Kidney (tissue), 13 donors: ENCODE measurements at regions not wholly inside any gene's neighbourhood (a gene's known extent, or its start where the extent isn't known, plus 50 kb on each side); places are given as distances from the start of the nearest gene placed in this dataset.

Experiments used
- DNase-seq, 5 donors: peaks; one replicate each; pipeline ENCODE4 v3.0.0-alpha.2; 2013 to 2020
- FAIRE-seq: peaks from 2 replicates; lab custom pipeline; 2012; peaks lifted over from hg19 to GRCh38; lab: Jason Lieb, UNC
- H3K27ac ChIP-seq, 2 donors: one replicate each; pipeline ENCODE4 v1.7.0; 2013; ENCODE audit warnings: low read depth in 2 of 2, low read length in 2 of 2, inconsistent platforms in 1 of 2
- H3K27me3 ChIP-seq: one replicate; pipeline ENCODE4 v1.7.1; 2013; ENCODE audit warnings: low read length, inconsistent platforms; ENCODE audit not compliant: control insufficient read depth, insufficient read depth
- H3K36me3 ChIP-seq, 3 donors: one replicate each; pipeline versions ENCODE4 v1.7.0 to v1.7.1; 2013; ENCODE audit warnings: low read length in 3 of 3, control low read depth in 1 of 3, inconsistent platforms in 1 of 3; ENCODE audit not compliant: insufficient read depth in 3 of 3, control insufficient read depth in 2 of 3
- H3K4me1 ChIP-seq, 3 donors: one replicate each; pipeline versions ENCODE4 v1.7.0 to v1.7.1; 2013; ENCODE audit warnings: low read length in 3 of 3, inconsistent platforms in 1 of 3, low read depth in 1 of 3; ENCODE audit not compliant: control insufficient read depth in 2 of 3, insufficient read depth in 2 of 3
- H3K4me3 ChIP-seq, 3 donors: one replicate each; pipeline versions ENCODE4 v1.7.0 to v1.8.1; 2013; ENCODE audit warnings: low read length in 3 of 3, control low read depth in 1 of 3, inconsistent platforms in 1 of 3
- H3K9ac ChIP-seq, 3 donors: one replicate each; pipeline versions ENCODE4 v1.7.0 to v1.7.1; 2013; ENCODE audit warnings: low read length in 3 of 3, control low read depth in 1 of 3, inconsistent platforms in 1 of 3
- H3K9me3 ChIP-seq, 3 donors: one replicate each; pipeline versions ENCODE4 v1.7.0 to v1.7.1; 2013; ENCODE audit warnings: low read length in 3 of 3, control low read depth in 1 of 3, inconsistent platforms in 1 of 3; ENCODE audit not compliant: control insufficient read depth in 2 of 3, insufficient read depth in 1 of 3
- CTCF ChIP-seq: IDR thresholded peaks from 3 replicates; pipeline ENCODE4 v1.5.1; 2012; ENCODE audit warnings: mild to moderate bottlenecking, moderate library complexity, borderline replicate concordance; ENCODE audit not compliant: insufficient read depth; ENCODE audit errors: extremely low read depth
- intact Hi-C: fragments of 100-400 bp; cut with DNase I; formaldehyde crosslinking; loops from one replicate; pipeline ENCODE4 v1.11.1; 2022
- donor health status: control.
- donor health status: control.
- donor health status: control.
- donor health status: control.
- donor health status: control.
- donor health status: DM: yes; HTN: yes; CAD: no.
- donor health status: Normal renal cell carcinoma (clear cell type).

DNA sequence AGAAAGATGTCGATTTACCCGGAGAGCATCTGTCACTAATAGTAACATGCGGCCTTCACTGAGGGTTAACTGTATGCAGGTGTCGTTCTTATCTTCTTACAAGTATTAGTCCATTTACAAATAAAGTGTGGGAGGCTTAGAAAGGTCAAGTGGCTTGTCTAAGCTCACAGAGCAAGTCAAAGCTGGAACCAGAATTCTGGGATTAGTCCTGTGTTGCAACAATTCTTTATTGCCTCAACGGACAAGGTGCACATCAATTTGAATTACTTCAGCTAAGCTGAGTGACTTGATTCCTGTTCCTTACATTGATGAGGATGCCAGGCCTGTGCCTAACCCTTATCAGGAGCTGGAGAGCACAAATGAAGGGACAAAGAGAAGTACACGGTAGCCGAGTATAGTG lies 1193.6 kb downstream of the UQCRFS1 start:
- Histone ChIP-seq H3K4me3 (no peak overlapping the region), H3K27ac (no peak overlapping the region), H3K36me3 (no peaks in the 10 kb centered on the region), H3K27me3 (no peaks in the 10 kb centered on the region), H3K4me1 (no peaks in the 10 kb centered on the region), H3K9ac (no peak overlapping the region), H3K9me3 (no peaks in the 10 kb centered on the region)
- no peak for TF ChIP-seq CTCF
- no peak for DNase-seq
- FAIRE-seq, result no peak
- intact Hi-C loops, result no loop called here

DNA sequence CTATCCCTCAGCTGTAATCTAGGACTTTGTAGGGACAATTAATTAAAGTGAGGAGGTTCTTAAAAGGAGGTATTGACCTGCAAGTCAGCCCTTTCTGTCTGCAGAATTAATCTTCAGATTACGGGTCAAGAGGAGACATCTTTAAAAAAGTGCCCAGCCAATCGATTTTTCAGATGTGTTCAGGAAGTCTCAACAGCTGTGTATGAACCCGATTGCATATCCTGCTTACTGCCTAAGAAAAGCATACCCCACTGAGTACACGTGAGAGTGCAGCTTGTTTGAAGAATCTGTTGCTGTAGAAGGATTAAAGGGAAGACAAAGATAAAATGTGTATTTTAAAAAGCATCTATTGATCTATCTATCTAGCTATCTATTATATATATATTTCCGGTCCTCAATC lies 1194.5 kb downstream of the UQCRFS1 start:
- no peak for TF ChIP-seq CTCF
- Histone ChIP-seq H3K36me3 (no peaks in the 10 kb centered on the region), H3K4me1 (no peaks in the 10 kb centered on the region), H3K4me3 (no peak overlapping the region), H3K27ac (no peak overlapping the region), H3K27me3 (no peaks in the 10 kb centered on the region), H3K9ac (no peak overlapping the region), H3K9me3 (no peaks in the 10 kb centered on the region)
- FAIRE-seq (no peak), DNase-seq (no peak)
- intact Hi-C loops, result no loop called here

DNA sequence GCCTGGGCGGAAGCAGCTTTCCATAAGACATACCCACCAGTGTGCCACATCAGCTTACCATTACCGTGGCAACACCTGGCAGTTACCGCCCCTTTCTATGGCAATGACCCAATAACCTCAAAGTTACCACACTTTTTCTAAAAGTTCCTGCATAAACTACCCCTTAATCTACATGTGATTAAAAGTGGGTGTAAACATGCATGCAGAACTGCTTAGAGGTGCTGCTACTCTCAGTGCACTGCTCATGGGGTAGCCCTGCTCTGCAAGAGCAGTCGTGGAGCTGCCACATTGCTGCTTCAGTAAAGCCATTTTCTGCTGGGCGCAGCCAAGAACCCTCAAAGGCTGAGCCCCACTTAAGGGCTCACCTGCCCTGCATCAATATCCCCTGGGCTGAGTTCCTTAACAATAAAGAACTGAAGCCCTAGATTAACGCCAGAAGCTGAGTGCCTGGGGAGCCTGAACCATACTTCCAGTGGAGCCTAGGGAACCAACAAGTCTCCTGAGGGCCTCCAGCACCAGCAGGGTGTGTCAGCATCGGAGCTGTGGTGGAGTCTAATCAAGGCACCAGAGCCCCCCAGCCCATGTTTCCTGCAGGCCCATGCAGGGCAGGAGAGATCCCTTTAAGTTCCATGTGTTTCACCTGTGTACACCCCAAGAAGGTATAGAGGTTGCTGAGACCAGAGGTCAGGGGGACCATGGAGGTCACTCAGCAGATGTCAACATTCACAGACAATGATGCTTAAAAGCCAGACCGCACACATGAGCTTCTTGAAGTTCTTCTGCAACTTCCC lies 1198.1 kb downstream of the UQCRFS1 start:
- H3K4me3 ChIP-seq, result no peak overlapping the region
- H3K9ac ChIP-seq, result no peak overlapping the region
- intact Hi-C loops, result no loop called here
- H3K27me3 ChIP-seq, result no peaks in the 10 kb centered on the region
- no peak for TF ChIP-seq CTCF
- FAIRE-seq, result no peak
- H3K36me3 ChIP-seq, result no peaks in the 10 kb centered on the region
- H3K9me3 ChIP-seq, result no peaks in the 10 kb centered on the region
- no peak overlapping the region for H3K27ac ChIP-seq
- DNase-seq, result no peak
- H3K4me1 ChIP-seq, result no peaks in the 10 kb centered on the region

- Histone ChIP-seq H3K4me1 (no peaks in the 10 kb centered on the region), H3K4me3 (no peak overlapping the region), H3K27ac (no peak overlapping the region), H3K9me3 (no peaks in the 10 kb centered on the region), H3K9ac (no peak overlapping the region), H3K27me3 (no peaks in the 10 kb centered on the region), H3K36me3 (no peaks in the 10 kb centered on the region)
- TF ChIP-seq CTCF, result no peak
- DNase-seq (no peak), FAIRE-seq (no peak)
- intact Hi-C loops, result no loop called here
Measured at GRCh38 chr19:28012361-28012760, 1200.6 kb downstream of the UQCRFS1 start.
